ENCODE measurements at regions not wholly inside any gene's neighbourhood (a gene's known extent, or its start where the extent isn't known, plus 50 kb on each side); places are given as distances from the start of the nearest gene placed in this dataset.
"Not testable (repeated sequence)": the region's sequence is repeated elsewhere in the genome, so short reads cannot be mapped to it uniquely, and the experiment has no call there.

GRCh38 chr4:101699441-101700124 is 90.9 kb upstream of the BANK1 start:
- DNase-seq (ENCODE audit: low read depth): no peak
- no peak for TF ChIP-seq CTCF (IDR thresholded peaks at IDR 0.05; ENCODE audit: insufficient read depth, low read depth, low read length)
- Histone ChIP-seq H3K4me3 (ENCODE audit: low read depth, low read length) (no peak overlapping the region), H3K27me3 (ENCODE audit: control insufficient read depth, insufficient read depth, low read length) (no peaks in the 10 kb centered on the region), H3K36me3 (ENCODE audit: control insufficient read depth, insufficient read depth, low read length) (no peaks in the 10 kb centered on the region)
- CTCF ChIA-PET: no interaction called here
- POLR2A ChIA-PET: no interaction called here

GRCh38 chr4:101697266-101697665 is 93.3 kb upstream of the BANK1 start:
- no peaks in the 10 kb centered on the region for H3K27me3 ChIP-seq (ENCODE audit: control insufficient read depth, insufficient read depth, low read length)
- no peak for DNase-seq (ENCODE audit: low read depth)
- TF ChIP-seq CTCF (IDR thresholded peaks at IDR 0.05; ENCODE audit: insufficient read depth, low read depth, low read length): no peak
- ChIA-PET POLR2A (no interaction called here), CTCF (no interaction called here)
- H3K4me3 ChIP-seq (ENCODE audit: low read depth, low read length): no peak overlapping the region
- no peaks in the 10 kb centered on the region for H3K36me3 ChIP-seq (ENCODE audit: control insufficient read depth, insufficient read depth, low read length)

- Histone ChIP-seq H3K4me3 (ENCODE audit: low read depth, low read length) (no peak overlapping the region), H3K27me3 (ENCODE audit: control insufficient read depth, insufficient read depth, low read length) (no peaks in the 10 kb centered on the region), H3K36me3 (ENCODE audit: control insufficient read depth, insufficient read depth, low read length) (no peaks in the 10 kb centered on the region)
- POLR2A ChIA-PET: no interaction called here
- TF ChIP-seq CTCF (IDR thresholded peaks at IDR 0.05; ENCODE audit: insufficient read depth, low read depth, low read length): no peak
- CTCF ChIA-PET: no interaction called here
- no peak for DNase-seq (ENCODE audit: low read depth)
Measured at GRCh38 chr4:101696276-101697010, 94.1 kb upstream of the BANK1 start.

DNA sequence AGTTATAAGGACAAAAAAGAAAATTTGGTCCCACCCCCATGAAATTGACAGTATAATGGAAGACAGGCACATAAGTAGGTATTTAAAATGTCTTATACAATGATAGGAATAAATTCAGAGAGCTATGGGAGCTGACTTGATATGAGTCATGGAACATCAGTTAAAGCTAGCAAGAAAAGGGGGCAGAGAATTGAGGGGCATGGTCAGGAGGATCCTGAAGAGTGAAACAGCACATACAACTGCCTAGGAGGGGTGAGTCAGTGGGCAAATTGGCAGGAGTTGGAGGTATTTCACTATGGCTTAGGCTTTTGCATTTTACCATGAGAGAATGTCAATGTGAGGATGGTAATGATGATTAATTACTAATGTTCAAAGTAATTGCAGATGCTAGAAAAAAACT is 95.4 kb upstream of the BANK1 start:
- POLR2A ChIA-PET: no interaction called here
- no peak for DNase-seq (ENCODE audit: low read depth)
- CTCF ChIA-PET: no interaction called here

DNA sequence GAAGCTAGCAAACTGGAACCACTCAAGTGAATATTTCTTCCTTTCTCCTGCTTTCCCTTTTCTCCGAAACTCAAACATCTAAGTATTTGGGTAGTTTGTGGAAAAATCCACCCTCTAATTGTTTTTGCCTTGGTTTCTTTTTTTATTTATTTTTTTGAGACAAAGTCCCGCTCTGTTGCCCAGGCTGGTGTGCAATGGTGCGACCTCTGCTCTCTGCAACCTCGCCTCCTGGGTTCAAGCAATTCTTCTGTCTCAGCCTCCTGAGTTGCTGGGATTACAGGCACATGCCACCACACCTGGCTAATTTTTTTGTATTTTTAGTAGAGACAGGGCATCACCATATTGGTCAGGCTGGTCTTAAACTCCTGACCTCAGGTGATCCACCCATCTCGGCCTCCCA is 96.1 kb upstream of the BANK1 start:
- H3K27me3 ChIP-seq (ENCODE audit: control insufficient read depth, insufficient read depth, low read length); H3K4me3 ChIP-seq (ENCODE audit: low read depth, low read length); DNase-seq (ENCODE audit: low read depth); CTCF ChIA-PET; POLR2A ChIA-PET; H3K36me3 ChIP-seq (ENCODE audit: control insufficient read depth, insufficient read depth, low read length): not testable (repeated sequence)

More for the DNA sequence above, 95.4 kb upstream of the BANK1 start:
- no peak overlapping the region for H3K4me3 ChIP-seq (ENCODE audit: low read depth, low read length)
- H3K36me3 ChIP-seq (ENCODE audit: control insufficient read depth, insufficient read depth, low read length): no peaks in the 10 kb centered on the region
- H3K27me3 ChIP-seq (ENCODE audit: control insufficient read depth, insufficient read depth, low read length): no peaks in the 10 kb centered on the region
- no peak for TF ChIP-seq CTCF (IDR thresholded peaks at IDR 0.05; ENCODE audit: insufficient read depth, low read depth, low read length)
